Esophagus squamous epithelium (tissue), 4 donors: ENCODE measurements at regions not wholly inside any gene's neighbourhood (a gene's known extent, or its start where the extent isn't known, plus 50 kb on each side); places are given as distances from the start of the nearest gene placed in this dataset.

ENCODE experiments used
- CTCF ChIP-seq, 6 experiments: fragments of 450-650 bp in 4 of 6; fragments of 200-600 bp in 2 of 6; sonication (generic) in 2 of 6; IDR thresholded peaks; one replicate each; pipeline ENCODE4 v1.5.1; 2016 to 2019; ENCODE audit warnings: antibody characterized with exemption in 6 of 6, mild to moderate bottlenecking in 4 of 6, moderate library complexity in 4 of 6
- POLR2A ChIP-seq, 4 donors: fragments of 450-650 bp; IDR thresholded peaks; one replicate each; pipeline ENCODE4 v1.6.1; 2017; ENCODE audit warnings: antibody characterized with exemption in 4 of 4, mild to moderate bottlenecking in 4 of 4, moderate library complexity in 3 of 4

- TF ChIP-seq CTCF (IDR thresholded peaks at IDR 0.05) (no peak), POLR2A (IDR thresholded peaks at IDR 0.05) (no peak)
Measured at GRCh38 chr11:70808686-70809375, 410.5 kb downstream of the CTTN start.
